ENCODE measurements at regions not wholly inside any gene's neighbourhood (a gene's known extent, or its start where the extent isn't known, plus 50 kb on each side); places are given as distances from the start of the nearest gene placed in this dataset.

- no peak for TF ChIP-seq POLR2A (IDR thresholded peaks at IDR 0.05)
- TF ChIP-seq CTCF (IDR thresholded peaks at IDR 0.05) = no peak
These were observed 131.9 kb upstream of the KCNJ6 start for GRCh38 chr21:38048167-38048566.
